H9 (cell line): ENCODE measurements at regions not wholly inside any gene's neighbourhood (a gene's known extent, or its start where the extent isn't known, plus 50 kb on each side); places are given as distances from the start of the nearest gene placed in this dataset.

Experiments used
- DNase-seq: peaks from one replicate; pipeline ENCODE4 v3.0.0-alpha.2; 2017
- H2AFZ ChIP-seq: one replicate; pipeline ENCODE4 v1.6.1; 2013; ENCODE audit warnings: mild to moderate bottlenecking, low read length, control low read depth, moderate library complexity
- H2AK5ac ChIP-seq: 2 replicates; pipeline ENCODE4 v1.6.1; 2013; ENCODE audit warnings: low read length, control low read depth, mixed read lengths; ENCODE audit not compliant: insufficient read length
- H2BK120ac ChIP-seq: one replicate; pipeline ENCODE4 v1.6.1; 2013; ENCODE audit warnings: low read depth, mild to moderate bottlenecking, low read length, control low read depth, inconsistent platforms; ENCODE audit not compliant: poor library complexity, severe bottlenecking
- H2BK12ac ChIP-seq: 2 replicates; pipeline ENCODE4 v1.6.1; 2013; ENCODE audit warnings: low read length, control low read depth, mixed read lengths, low read depth; ENCODE audit not compliant: insufficient read length
- H2BK15ac ChIP-seq: 2 replicates; pipeline ENCODE4 v1.6.1; 2013; ENCODE audit warnings: low read depth, low read length, control low read depth
- H2BK20ac ChIP-seq: one replicate; pipeline ENCODE4 v1.6.1; 2013; ENCODE audit warnings: low read depth, mild to moderate bottlenecking, low read length, control low read depth, inconsistent platforms; ENCODE audit not compliant: poor library complexity, severe bottlenecking
- H2BK5ac ChIP-seq: 2 replicates; pipeline ENCODE4 v1.6.1; 2013; ENCODE audit warnings: low read length, control low read depth, mixed read lengths; ENCODE audit not compliant: insufficient read length
- H3K14ac ChIP-seq: 2 replicates; pipeline ENCODE4 v1.6.1; 2013; ENCODE audit warnings: low read length, control low read depth; ENCODE audit not compliant: insufficient read depth
- H3K18ac ChIP-seq: 2 replicates; pipeline ENCODE4 v1.6.1; 2013; ENCODE audit warnings: low read depth, mild to moderate bottlenecking, mixed read lengths, low read length, control low read depth; ENCODE audit not compliant: insufficient read length
- H3K23ac ChIP-seq: 2 replicates; pipeline ENCODE4 v1.6.1; 2013; ENCODE audit warnings: low read length, control low read depth, mixed read lengths, low read depth; ENCODE audit not compliant: insufficient read length
- H3K23me2 ChIP-seq: 2 replicates; pipeline ENCODE4 v1.6.1; 2013; ENCODE audit warnings: low read depth, mild to moderate bottlenecking, mixed read lengths, low read length, control low read depth; ENCODE audit not compliant: insufficient read length, poor library complexity, severe bottlenecking
- H3K27ac ChIP-seq: 2 replicates; pipeline ENCODE4 v1.5.1; 2013; ENCODE audit warnings: low read length, control low read depth, mixed read lengths, low read depth; ENCODE audit not compliant: insufficient read length
- H3K27me3 ChIP-seq: 2 replicates; pipeline ENCODE4 v1.6.1; 2013; ENCODE audit warnings: low read length, control low read depth, inconsistent platforms; ENCODE audit not compliant: insufficient read depth
- H3K4ac ChIP-seq: 2 replicates; pipeline ENCODE4 v1.6.1; 2013; ENCODE audit warnings: low read depth, mild to moderate bottlenecking, control low read depth, inconsistent platforms, low read length, moderate library complexity
- H3K4me1 ChIP-seq: 2 replicates; pipeline ENCODE4 v1.6.1; 2013; ENCODE audit warnings: low read length, control low read depth, inconsistent platforms; ENCODE audit not compliant: insufficient read depth
- H3K4me2 ChIP-seq: 2 replicates; pipeline ENCODE4 v1.6.1; 2013; ENCODE audit warnings: low read length, control low read depth, mixed read lengths; ENCODE audit not compliant: insufficient read length, insufficient read depth
- H3K56ac ChIP-seq: 2 replicates; pipeline ENCODE4 v1.6.1; 2013; ENCODE audit warnings: low read depth, mild to moderate bottlenecking, mixed read lengths, low read length, control low read depth; ENCODE audit not compliant: insufficient read length
- H3K79me1 ChIP-seq: 2 replicates; pipeline ENCODE4 v1.6.1; 2013; ENCODE audit warnings: low read depth, mild to moderate bottlenecking, moderate library complexity, low read length, control low read depth, inconsistent platforms; ENCODE audit not compliant: insufficient read depth, poor library complexity, severe bottlenecking
- H3K79me2 ChIP-seq: 2 replicates; pipeline ENCODE4 v1.6.1; 2013; ENCODE audit warnings: low read length, control low read depth, inconsistent platforms; ENCODE audit not compliant: insufficient read depth
- H3K9ac ChIP-seq: 2 replicates; pipeline ENCODE4 v1.6.1; 2013; ENCODE audit warnings: low read length, control low read depth, mixed read lengths; ENCODE audit not compliant: insufficient read length; ENCODE audit errors: extremely low read depth
- H3K9me3 ChIP-seq: one replicate; pipeline ENCODE4 v1.6.1; 2013; ENCODE audit warnings: low read depth, low read length, inconsistent platforms; ENCODE audit not compliant: control insufficient read depth
- H3T11ph ChIP-seq: one replicate; pipeline ENCODE4 v1.6.1; 2013; ENCODE audit warnings: mild to moderate bottlenecking, low read length, control low read depth, inconsistent platforms
- H4K20me1 ChIP-seq: one replicate; pipeline ENCODE4 v1.6.1; 2013; ENCODE audit not compliant: control insufficient read depth, insufficient read length, insufficient read depth
- H4K5ac ChIP-seq: 2 replicates; pipeline ENCODE4 v1.6.1; 2013; ENCODE audit warnings: low read depth, mild to moderate bottlenecking, mixed read lengths, low read length, control low read depth; ENCODE audit not compliant: insufficient read length
- H4K8ac ChIP-seq: replicated peaks from 2 replicates; pipeline ENCODE4 v1.6.1; 2013; ENCODE audit warnings: low read length, control low read depth, mixed read lengths, low read depth; ENCODE audit not compliant: insufficient read length
- H4K91ac ChIP-seq: 2 replicates; pipeline ENCODE4 v1.6.1; 2013; ENCODE audit warnings: low read depth, mild to moderate bottlenecking, moderate library complexity, mixed read lengths, low read length, control low read depth; ENCODE audit not compliant: insufficient read length
- H3K27ac Mint-ChIP-seq, 3 experiments: 2 replicates in 2 of 3; 3 replicates in 1 of 3; pipeline ENCODE4 v1.8.0; 2020 to 2021; ENCODE audit warnings: mixed read lengths in 3 of 3, mild to moderate bottlenecking in 1 of 3, moderate library complexity in 1 of 3
- H3K27me3 Mint-ChIP-seq: 2 replicates; pipeline ENCODE4 v1.8.0; 2021; ENCODE audit warnings: low read depth, mild to moderate bottlenecking, moderate library complexity, mixed read lengths
- H3K36me3 Mint-ChIP-seq, 3 experiments: 2 replicates in 2 of 3; 3 replicates in 1 of 3; pipeline ENCODE4 v1.8.0; 2020 to 2021; ENCODE audit warnings: low read depth in 3 of 3, mixed read lengths in 3 of 3; ENCODE audit not compliant: insufficient read depth in 1 of 3
- H3K4me1 Mint-ChIP-seq, 2 experiments: 2 replicates each; pipeline ENCODE4 v1.8.0; 2020; ENCODE audit warnings: mixed read lengths in 2 of 2
- H3K4me3 Mint-ChIP-seq, 2 experiments: 2 replicates in 1 of 2; 3 replicates in 1 of 2; pipeline ENCODE4 v1.8.0; 2020 to 2021; ENCODE audit warnings: mild to moderate bottlenecking in 2 of 2, mixed read lengths in 2 of 2, moderate library complexity in 1 of 2
- H3K9me3 Mint-ChIP-seq, 2 experiments: 2 replicates in 1 of 2; 3 replicates in 1 of 2; pipeline ENCODE4 v1.8.0; 2020; ENCODE audit warnings: mild to moderate bottlenecking in 2 of 2, mixed read lengths in 2 of 2, moderate library complexity in 1 of 2
- CTCF ChIP-seq: fragments of 200-600 bp; sonication (generic); conservative IDR thresholded peaks from 3 replicates; pipeline ENCODE4 v1.8.0; 2021; ENCODE audit warnings: antibody characterized with exemption, mild to moderate bottlenecking
- WGBS: extraction: QIAGEN DNeasy Blood & Tissue Kit; methylation state at CpG from one replicate; pipeline ENCODE4 v1.1.7; 2013; ENCODE audit warnings: missing lambda C conversion rate, low lambda C conversion rate, mixed read lengths; ENCODE audit not compliant: insufficient read length; ENCODE audit errors: extremely low coverage; 5-methylcytosine and 5-hydroxymethylcytosine counted together

- no peak overlapping the region for H3K56ac ChIP-seq
- H3K4me1 Mint-ChIP-seq = peaks cover 8 to 12% of the 10 kb centered on the region in 2 experiments
- WGBS = no CpG with 5 or more reads among the region's 10 CpGs
These were observed 296.1 kb upstream of the UMPS start for GRCh38 chr3:124434176-124434575.

More at GRCh38 chr3:124434176-124434575, 296.1 kb upstream of the UMPS start:
- no peak overlapping the region for H3T11ph ChIP-seq
- H3K23ac ChIP-seq = no peak overlapping the region
- no peaks in the 10 kb centered on the region for H3K27me3 ChIP-seq
- H3K4me2 ChIP-seq = no peak overlapping the region
- H3K27ac ChIP-seq = no peak overlapping the region
- H3K18ac ChIP-seq = no peak overlapping the region
- H2AFZ ChIP-seq = no peak overlapping the region
- H3K9me3 Mint-ChIP-seq = no peaks in the 10 kb centered on the region; a peak in 1 of 5 replicates
- no peak overlapping the region for H3K9ac ChIP-seq
- H3K79me1 ChIP-seq = no peaks in the 10 kb centered on the region
- H3K4ac ChIP-seq = no peak overlapping the region
- no peak overlapping the region for H3K27ac Mint-ChIP-seq
- H4K8ac ChIP-seq = no peak overlapping the region
- no peaks in the 10 kb centered on the region for H3K27me3 Mint-ChIP-seq
- no peaks in the 10 kb centered on the region for H3K23me2 ChIP-seq
- H2BK5ac ChIP-seq = no peak overlapping the region
- no peak overlapping the region for H2BK120ac ChIP-seq
- no peaks in the 10 kb centered on the region for H3K9me3 ChIP-seq
- H4K91ac ChIP-seq = no peak overlapping the region
- no peak overlapping the region for H4K5ac ChIP-seq
- H3K4me1 ChIP-seq = no peaks in the 10 kb centered on the region
- no peak overlapping the region for H2BK20ac ChIP-seq
- H3K14ac ChIP-seq = no peak overlapping the region
- no peak overlapping the region for H2AK5ac ChIP-seq
- no peak overlapping the region for H2BK12ac ChIP-seq
- no peak for TF ChIP-seq CTCF
- DNase-seq = no peak
- peaks cover 0 to 10% (median 0%) of the 10 kb centered on the region in 3 experiments; a peak in 4 of 7 replicates for H3K36me3 Mint-ChIP-seq
- no peaks in the 10 kb centered on the region for H3K79me2 ChIP-seq
- H4K20me1 ChIP-seq = no peaks in the 10 kb centered on the region
- H2BK15ac ChIP-seq = no peak overlapping the region
- no peak overlapping the region for H3K4me3 Mint-ChIP-seq
